HepG2 (cell line): ENCODE measurements at regions not wholly inside any gene's neighbourhood (a gene's known extent, or its start where the extent isn't known, plus 50 kb on each side); places are given as distances from the start of the nearest gene placed in this dataset.

Experiments
- CCDC6 ChIP-seq: sonication (generic); formaldehyde crosslinking; IDR thresholded peaks from 2 replicates; pipeline ENCODE4 v1.8.1; 2022; ENCODE audit warnings: mild to moderate bottlenecking, missing genetic modification reagents, moderate library complexity
- CEBPB ChIP-seq: IDR thresholded peaks from 2 replicates; pipeline ENCODE4 v1.6.1; 2011; ENCODE audit warnings: low read depth, low read length, improper control_type of control experiment, borderline replicate concordance
- GZF1 ChIP-seq: sonication (generic); formaldehyde crosslinking; IDR thresholded peaks from 2 replicates; pipeline ENCODE4 v1.5.1; 2020; ENCODE audit warnings: mild to moderate bottlenecking, missing genetic modification reagents
- IKZF1 ChIP-seq: fragments of 450-650 bp; IDR thresholded peaks from 2 replicates; pipeline ENCODE4 v1.7.1; 2016
- MIER3 ChIP-seq: IDR thresholded peaks from 2 replicates; pipeline ENCODE4 v1.6.1; 2016; ENCODE audit warnings: missing compliant biosample characterization, borderline replicate concordance
- MXI1 ChIP-seq: IDR thresholded peaks from 3 replicates; pipeline ENCODE4 v1.6.1; 2012; ENCODE audit warnings: low read depth, low read length, inconsistent platforms, borderline replicate concordance
- PRMT3 ChIP-seq: sonication (generic); formaldehyde crosslinking; IDR thresholded peaks from 2 replicates; pipeline ENCODE4 v1.8.1; 2022; ENCODE audit warnings: low read depth, mild to moderate bottlenecking, moderate library complexity, missing genetic modification reagents, borderline replicate concordance
- RARA ChIP-seq: IDR thresholded peaks from 2 replicates; pipeline ENCODE4 v1.6.1; 2016; ENCODE audit warnings: missing genetic modification reagents, missing compliant biosample characterization
- RBFOX2 ChIP-seq: fragments of 200-400 bp; formaldehyde crosslinking; IDR thresholded peaks from 2 replicates; pipeline ENCODE4 v1.6.1; 2017; ENCODE audit warnings: low read depth, mild to moderate bottlenecking, low read length
- RBM39 ChIP-seq: fragments of 200-400 bp; formaldehyde crosslinking; IDR thresholded peaks from one replicate; pipeline ENCODE4 v1.6.1; 2018; ENCODE audit warnings: antibody characterized with exemption, mild to moderate bottlenecking, low read depth, low read length; ENCODE audit not compliant: poor library complexity, severe bottlenecking
- RXRA ChIP-seq: sonication (generic); formaldehyde crosslinking; IDR thresholded peaks from 2 replicates; pipeline ENCODE4 v1.5.1; 2020; ENCODE audit warnings: missing genetic modification reagents
- SATB2 ChIP-seq: sonication (generic); formaldehyde crosslinking; IDR thresholded peaks from 2 replicates; pipeline ENCODE4 v1.5.0; 2020; ENCODE audit warnings: missing genetic modification reagents
- STAT5B ChIP-seq: sonication (generic); formaldehyde crosslinking; IDR thresholded peaks from 2 replicates; pipeline ENCODE4 v1.4.0; 2020; ENCODE audit warnings: missing genetic modification reagents
- TBX2 ChIP-seq: sonication (generic); formaldehyde crosslinking; IDR thresholded peaks from 2 replicates; pipeline ENCODE4 v1.5.0; 2020; ENCODE audit warnings: missing genetic modification reagents, mild to moderate bottlenecking, borderline replicate concordance
- ZIK1 ChIP-seq: sonication (generic); formaldehyde crosslinking; IDR thresholded peaks from 2 replicates; pipeline ENCODE4 v1.5.0; 2020; ENCODE audit warnings: mild to moderate bottlenecking, low read depth, missing genetic modification reagents, borderline replicate concordance
- ZKSCAN1 ChIP-seq: fragments of 150-350 bp; IDR thresholded peaks from 2 replicates; pipeline ENCODE4 v1.6.1; 2014; ENCODE audit warnings: low read length
- ZNF12 ChIP-seq: sonication (generic); formaldehyde crosslinking; IDR thresholded peaks from 2 replicates; pipeline ENCODE4 v1.5.0; 2020; ENCODE audit warnings: missing genetic modification reagents
- ZNF160 ChIP-seq: sonication (generic); formaldehyde crosslinking; IDR thresholded peaks from 2 replicates; pipeline ENCODE4 v1.8.0; 2022; ENCODE audit warnings: mild to moderate bottlenecking, inconsistent platforms, missing genetic modification reagents
- ZNF274 ChIP-seq: sonication (generic); formaldehyde crosslinking; IDR thresholded peaks from 2 replicates; pipeline ENCODE4 v1.5.1; 2020; ENCODE audit warnings: mild to moderate bottlenecking, missing genetic modification reagents
- ZNF335 ChIP-seq: sonication (generic); formaldehyde crosslinking; IDR thresholded peaks from 2 replicates; pipeline ENCODE4 v1.4.0; 2020; ENCODE audit warnings: missing genetic modification reagents
- ZNF33A ChIP-seq: sonication (generic); formaldehyde crosslinking; IDR thresholded peaks from 2 replicates; pipeline ENCODE4 v1.5.1; 2020; ENCODE audit warnings: missing genetic modification reagents, mild to moderate bottlenecking, moderate library complexity, borderline replicate concordance
- ZNF350 ChIP-seq: sonication (generic); formaldehyde crosslinking; IDR thresholded peaks from 2 replicates; pipeline ENCODE4 v1.4.0; 2020; ENCODE audit warnings: mild to moderate bottlenecking, low read depth, missing genetic modification reagents, borderline replicate concordance
- ZNF432 ChIP-seq: sonication (generic); formaldehyde crosslinking; IDR thresholded peaks from 2 replicates; pipeline ENCODE4 v1.5.0; 2020; ENCODE audit warnings: missing genetic modification reagents, mild to moderate bottlenecking, borderline replicate concordance
- ZNF616 ChIP-seq: sonication (generic); formaldehyde crosslinking; IDR thresholded peaks from 2 replicates; pipeline ENCODE4 v1.5.0; 2020; ENCODE audit warnings: low read depth, mild to moderate bottlenecking, missing genetic modification reagents
- ZNF747 ChIP-seq: sonication (generic); formaldehyde crosslinking; IDR thresholded peaks from 2 replicates; pipeline ENCODE4 v1.8.1; 2023; ENCODE audit warnings: missing genetic modification reagents, mild to moderate bottlenecking, borderline replicate concordance
- TF ChIP-seq, protein P1 (sequence below): sonication (generic); formaldehyde crosslinking; IDR thresholded peaks from 2 replicates; pipeline ENCODE4 v1.8.0; 2022; ENCODE audit warnings: missing genetic modification reagents, mild to moderate bottlenecking, moderate library complexity, borderline replicate concordance
- TF ChIP-seq, protein P2 (sequence below): sonication (generic); formaldehyde crosslinking; IDR thresholded peaks from 2 replicates; pipeline ENCODE4 v1.8.0; 2023; ENCODE audit warnings: mild to moderate bottlenecking, missing genetic modification reagents
- TF ChIP-seq, protein P3 (sequence below): sonication (generic); formaldehyde crosslinking; IDR thresholded peaks from 2 replicates; pipeline ENCODE4 v1.4.0; 2020; ENCODE audit warnings: missing genetic modification reagents, borderline replicate concordance

DNA sequence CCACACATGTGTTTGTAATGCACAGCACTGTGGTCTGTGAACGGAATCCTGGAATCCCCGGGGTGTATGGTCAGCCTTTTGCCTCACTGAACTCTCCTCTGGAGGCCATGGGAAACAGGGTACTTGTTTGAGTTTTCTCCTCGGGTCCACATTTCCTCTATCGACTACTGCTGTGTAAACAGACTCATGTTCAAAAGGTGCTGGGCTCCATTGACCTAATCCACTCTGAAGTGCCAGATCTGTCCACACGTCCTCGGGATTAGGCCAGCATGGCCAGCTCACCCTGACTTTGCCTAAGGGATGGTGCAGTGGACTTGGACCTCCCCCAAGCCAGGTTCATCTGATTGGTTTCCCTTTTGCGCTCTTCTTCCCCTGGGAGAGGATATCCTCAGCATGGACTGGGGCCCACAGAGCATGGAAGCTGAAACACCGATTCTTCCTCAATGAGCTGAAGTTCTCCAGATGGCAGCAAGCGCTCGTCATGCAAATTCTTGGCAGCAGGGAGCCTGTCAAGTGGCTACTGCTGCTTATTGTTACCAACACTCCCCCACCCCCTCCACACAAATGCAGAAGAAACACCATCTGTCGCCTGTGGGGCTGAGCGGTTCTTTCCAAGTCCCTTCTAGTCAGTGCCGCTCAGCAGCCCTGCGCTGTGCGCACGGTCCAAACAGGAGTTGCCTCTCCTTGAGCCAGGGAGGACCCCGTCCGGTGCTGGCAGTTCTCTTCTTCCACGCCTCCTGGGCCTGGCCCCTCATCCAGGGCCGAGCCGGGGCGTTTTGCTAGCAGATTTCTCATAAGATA, 292.6 kb upstream of the MARCKS start (continued):
- TF ChIP-seq ZNF12 (CRISPR knock-in tag) (no peak), ZNF747 (CRISPR knock-in tag) (no peak; the same call in 1 of the 2 replicates), RXRA (CRISPR knock-in tag) (peak; percentile 72), ZNF33A (CRISPR knock-in tag) (no peak), MIER3 (CRISPR knock-in tag) (peak; percentile 65; the same call in 1 of the 2 replicates), ZNF335 (CRISPR knock-in tag) (no peak), CEBPB (no peak), RBFOX2 (no peak), STAT5B (CRISPR knock-in tag) (no peak), CCDC6 (no peak), ZNF350 (CRISPR knock-in tag) (peak; percentile 66; the same call in 1 of the 2 replicates), TBX2 (peak; percentile 93), ZIK1 (CRISPR knock-in tag) (no peak), PRMT3 (CRISPR knock-in tag) (no peak), MXI1 (peak; percentile 17; the same call in 1 of the 3 replicates), SATB2 (CRISPR knock-in tag) (no peak), IKZF1 (no peak), RARA (CRISPR knock-in tag) (peak; percentile 94), ZNF274 (CRISPR knock-in tag) (peak; percentile 38; the same call in 1 of the 2 replicates), ZNF616 (no peak), ZNF160 (no peak), ZNF432 (no peak), ZKSCAN1 (no peak), GZF1 (CRISPR knock-in tag) (0 out of 2 replicates have a peak, but pooled peaks have one; percentile 27), RBM39 (no peak)
- TF ChIP-seq, protein P1, sequence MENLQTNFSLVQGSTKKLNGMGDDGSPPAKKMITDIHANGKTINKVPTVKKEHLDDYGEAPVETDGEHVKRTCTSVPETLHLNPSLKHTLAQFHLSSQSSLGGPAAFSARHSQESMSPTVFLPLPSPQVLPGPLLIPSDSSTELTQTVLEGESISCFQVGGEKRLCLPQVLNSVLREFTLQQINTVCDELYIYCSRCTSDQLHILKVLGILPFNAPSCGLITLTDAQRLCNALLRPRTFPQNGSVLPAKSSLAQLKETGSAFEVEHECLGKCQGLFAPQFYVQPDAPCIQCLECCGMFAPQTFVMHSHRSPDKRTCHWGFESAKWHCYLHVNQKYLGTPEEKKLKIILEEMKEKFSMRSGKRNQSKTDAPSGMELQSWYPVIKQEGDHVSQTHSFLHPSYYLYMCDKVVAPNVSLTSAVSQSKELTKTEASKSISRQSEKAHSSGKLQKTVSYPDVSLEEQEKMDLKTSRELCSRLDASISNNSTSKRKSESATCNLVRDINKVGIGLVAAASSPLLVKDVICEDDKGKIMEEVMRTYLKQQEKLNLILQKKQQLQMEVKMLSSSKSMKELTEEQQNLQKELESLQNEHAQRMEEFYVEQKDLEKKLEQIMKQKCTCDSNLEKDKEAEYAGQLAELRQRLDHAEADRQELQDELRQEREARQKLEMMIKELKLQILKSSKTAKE = no peak
- TF ChIP-seq, protein P2, sequence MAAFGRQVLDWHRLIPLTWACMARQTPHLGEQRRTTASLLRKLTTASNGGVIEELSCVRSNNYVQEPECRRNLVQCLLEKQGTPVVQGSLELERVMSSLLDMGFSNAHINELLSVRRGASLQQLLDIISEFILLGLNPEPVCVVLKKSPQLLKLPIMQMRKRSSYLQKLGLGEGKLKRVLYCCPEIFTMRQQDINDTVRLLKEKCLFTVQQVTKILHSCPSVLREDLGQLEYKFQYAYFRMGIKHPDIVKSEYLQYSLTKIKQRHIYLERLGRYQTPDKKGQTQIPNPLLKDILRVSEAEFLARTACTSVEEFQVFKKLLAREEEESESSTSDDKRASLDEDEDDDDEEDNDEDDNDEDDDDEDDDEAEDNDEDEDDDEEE (CRISPR knock-in tag) = no peak
- TF ChIP-seq, protein P3, sequence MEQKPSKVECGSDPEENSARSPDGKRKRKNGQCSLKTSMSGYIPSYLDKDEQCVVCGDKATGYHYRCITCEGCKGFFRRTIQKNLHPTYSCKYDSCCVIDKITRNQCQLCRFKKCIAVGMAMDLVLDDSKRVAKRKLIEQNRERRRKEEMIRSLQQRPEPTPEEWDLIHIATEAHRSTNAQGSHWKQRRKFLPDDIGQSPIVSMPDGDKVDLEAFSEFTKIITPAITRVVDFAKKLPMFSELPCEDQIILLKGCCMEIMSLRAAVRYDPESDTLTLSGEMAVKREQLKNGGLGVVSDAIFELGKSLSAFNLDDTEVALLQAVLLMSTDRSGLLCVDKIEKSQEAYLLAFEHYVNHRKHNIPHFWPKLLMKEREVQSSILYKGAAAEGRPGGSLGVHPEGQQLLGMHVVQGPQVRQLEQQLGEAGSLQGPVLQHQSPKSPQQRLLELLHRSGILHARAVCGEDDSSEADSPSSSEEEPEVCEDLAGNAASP (CRISPR knock-in tag) = peak; percentile 29; the same call in 1 of the 2 replicates
